GM21515 (cell line): ENCODE measurements at regions not wholly inside any gene's neighbourhood (a gene's known extent, or its start where the extent isn't known, plus 50 kb on each side); places are given as distances from the start of the nearest gene placed in this dataset.

Experiments
- ATAC-seq: cut with Tn5 transposase; IDR thresholded peaks from one replicate; pipeline ENCODE4 v1.9.1; 2021; ENCODE audit not compliant: unreplicated experiment

GRCh38 chr15:61743345-61743909 lies 316.8 kb downstream of the VPS13C start:
- ATAC-seq = no peak

- no peak for ATAC-seq
Measured at GRCh38 chr15:61742591-61742990, 317.7 kb downstream of the VPS13C start.

GRCh38 chr15:61736790-61737189 lies 323.5 kb downstream of the VPS13C start:
- no peak for ATAC-seq

- ATAC-seq = no peak
Measured at GRCh38 chr15:61731099-61731498, 329.1 kb downstream of the VPS13C start.

GRCh38 chr15:61729646-61730045 lies 330.6 kb downstream of the VPS13C start:
- no peak for ATAC-seq

- no peak for ATAC-seq
Measured at GRCh38 chr15:61726166-61726565, 334.1 kb downstream of the VPS13C start.

- no peak for ATAC-seq
Measured at GRCh38 chr15:61725251-61725650, 335.0 kb downstream of the VPS13C start.

- no peak for ATAC-seq
Measured at GRCh38 chr15:61724251-61724939, 335.9 kb downstream of the VPS13C start.

GRCh38 chr15:61721418-61721817 lies 338.8 kb downstream of the VPS13C start:
- ATAC-seq = no peak

- ATAC-seq = no peak
Measured at GRCh38 chr15:61720197-61720704, 340.0 kb downstream of the VPS13C start.

- no peak for ATAC-seq
Measured at GRCh38 chr15:61715082-61715481, 345.2 kb downstream of the VPS13C start.

- no peak for ATAC-seq
Measured at GRCh38 chr15:61712129-61712759, 348.0 kb downstream of the VPS13C start.

GRCh38 chr15:61702224-61703020 lies 357.8 kb downstream of the VPS13C start:
- no peak for ATAC-seq

GRCh38 chr15:61701455-61701854 lies 358.8 kb downstream of the VPS13C start:
- no peak for ATAC-seq

- no peak for ATAC-seq
Measured at GRCh38 chr15:61700803-61701202, 359.4 kb downstream of the VPS13C start.

- no peak for ATAC-seq
Measured at GRCh38 chr15:61697796-61698195, 362.5 kb downstream of the VPS13C start.

GRCh38 chr15:61689067-61689466 lies 371.2 kb downstream of the VPS13C start:
- ATAC-seq = no peak

GRCh38 chr15:61687651-61688050 lies 372.6 kb downstream of the VPS13C start:
- ATAC-seq = no peak

- ATAC-seq = no peak
Measured at GRCh38 chr15:61687124-61687523, 373.1 kb downstream of the VPS13C start.

- ATAC-seq = no peak
Measured at GRCh38 chr15:61685971-61686370, 374.3 kb downstream of the VPS13C start.

- ATAC-seq = no peak
Measured at GRCh38 chr15:61685534-61685933, 374.7 kb downstream of the VPS13C start.
